ENCODE measurements at regions not wholly inside any gene's neighbourhood (a gene's known extent, or its start where the extent isn't known, plus 50 kb on each side); places are given as distances from the start of the nearest gene placed in this dataset.

DNA sequence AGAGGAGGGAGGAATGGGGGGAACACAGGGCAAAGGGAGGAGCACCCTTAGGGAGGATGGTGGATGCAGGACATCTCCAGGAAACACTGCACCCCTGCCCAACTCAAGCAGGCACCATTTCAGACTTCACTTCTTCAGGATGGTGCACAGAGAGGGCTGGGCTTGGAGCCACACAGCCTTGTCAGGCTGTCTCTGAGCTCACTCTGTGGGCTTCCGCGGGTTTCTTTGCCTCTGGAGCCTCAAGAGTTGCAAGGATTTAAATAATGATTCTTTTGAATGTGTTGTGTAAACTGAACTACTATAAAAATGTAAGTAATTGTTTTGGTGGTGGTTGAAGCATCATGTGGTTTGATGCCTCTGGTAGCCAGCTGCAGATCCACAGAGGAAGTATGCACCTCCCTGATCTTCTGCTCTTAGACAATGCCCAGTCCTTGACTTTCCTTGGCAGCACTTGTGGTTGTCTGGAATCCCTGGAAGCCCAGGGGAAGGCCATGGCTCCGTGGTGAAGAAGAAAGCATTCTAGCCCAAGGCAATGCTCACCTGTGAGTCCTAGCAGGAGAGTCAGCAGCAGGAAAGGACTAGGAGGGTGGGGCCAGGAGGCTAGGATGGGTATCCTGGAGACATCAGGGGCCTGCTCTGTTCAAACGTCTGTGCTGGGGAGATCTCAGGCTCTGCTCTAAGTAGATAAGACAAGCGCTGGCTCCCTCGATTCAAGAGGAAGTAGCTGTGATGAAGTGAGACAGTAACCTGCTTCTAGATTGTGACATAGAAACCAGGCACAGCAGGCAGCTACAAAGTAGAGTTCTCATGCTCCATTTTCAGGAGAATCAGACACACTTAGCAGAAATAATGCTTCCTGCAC, 50.2 kb upstream of the SIRPG start:
- DNase-seq = no peak

Measured in NCI-H510A (cell line).